Kidney (tissue), 13 donors: ENCODE measurements at regions not wholly inside any gene's neighbourhood (a gene's known extent, or its start where the extent isn't known, plus 50 kb on each side); places are given as distances from the start of the nearest gene placed in this dataset.
"Not testable (repeated sequence)": the region's sequence is repeated elsewhere in the genome, so short reads cannot be mapped to it uniquely, and the experiment has no call there.

Source experiments
- DNase-seq, 5 donors: peaks; one replicate each; pipeline ENCODE4 v3.0.0-alpha.2; 2013 to 2020
- FAIRE-seq: peaks from 2 replicates; lab custom pipeline; 2012; peaks lifted over from hg19 to GRCh38; lab: Jason Lieb, UNC
- H3K27ac ChIP-seq, 2 donors: one replicate each; pipeline ENCODE4 v1.7.0; 2013; ENCODE audit warnings: low read depth in 2 of 2, low read length in 2 of 2, inconsistent platforms in 1 of 2
- H3K27me3 ChIP-seq: one replicate; pipeline ENCODE4 v1.7.1; 2013; ENCODE audit warnings: low read length, inconsistent platforms; ENCODE audit not compliant: control insufficient read depth, insufficient read depth
- H3K36me3 ChIP-seq, 3 donors: one replicate each; pipeline versions ENCODE4 v1.7.0 to v1.7.1; 2013; ENCODE audit warnings: low read length in 3 of 3, control low read depth in 1 of 3, inconsistent platforms in 1 of 3; ENCODE audit not compliant: insufficient read depth in 3 of 3, control insufficient read depth in 2 of 3
- H3K4me1 ChIP-seq, 3 donors: one replicate each; pipeline versions ENCODE4 v1.7.0 to v1.7.1; 2013; ENCODE audit warnings: low read length in 3 of 3, inconsistent platforms in 1 of 3, low read depth in 1 of 3; ENCODE audit not compliant: control insufficient read depth in 2 of 3, insufficient read depth in 2 of 3
- H3K4me3 ChIP-seq, 3 donors: one replicate each; pipeline versions ENCODE4 v1.7.0 to v1.8.1; 2013; ENCODE audit warnings: low read length in 3 of 3, control low read depth in 1 of 3, inconsistent platforms in 1 of 3
- H3K9ac ChIP-seq, 3 donors: one replicate each; pipeline versions ENCODE4 v1.7.0 to v1.7.1; 2013; ENCODE audit warnings: low read length in 3 of 3, control low read depth in 1 of 3, inconsistent platforms in 1 of 3
- H3K9me3 ChIP-seq, 3 donors: one replicate each; pipeline versions ENCODE4 v1.7.0 to v1.7.1; 2013; ENCODE audit warnings: low read length in 3 of 3, control low read depth in 1 of 3, inconsistent platforms in 1 of 3; ENCODE audit not compliant: control insufficient read depth in 2 of 3, insufficient read depth in 1 of 3
- CTCF ChIP-seq: IDR thresholded peaks from 3 replicates; pipeline ENCODE4 v1.5.1; 2012; ENCODE audit warnings: mild to moderate bottlenecking, moderate library complexity, borderline replicate concordance; ENCODE audit not compliant: insufficient read depth; ENCODE audit errors: extremely low read depth
- intact Hi-C: fragments of 100-400 bp; cut with DNase I; formaldehyde crosslinking; loops from one replicate; pipeline ENCODE4 v1.11.1; 2022
- donor health status: control.
- donor health status: control.
- donor health status: control.
- donor health status: control.
- donor health status: control.
- donor health status: DM: yes; HTN: yes; CAD: no.
- donor health status: Normal renal cell carcinoma (clear cell type).

- no peak for DNase-seq
- Histone ChIP-seq H3K36me3 (no peaks in the 10 kb centered on the region), H3K9me3 (no peaks in the 10 kb centered on the region), H3K27ac (no peak overlapping the region), H3K4me3 (no peak overlapping the region), H3K4me1 (no peaks in the 10 kb centered on the region), H3K9ac (no peak overlapping the region), H3K27me3 (no peaks in the 10 kb centered on the region)
- intact Hi-C loops, result no loop called here
- no peak for FAIRE-seq
- no peak for TF ChIP-seq CTCF
Measured at GRCh38 chr16:26623442-26623841, 443.3 kb upstream of the C16orf82 start.

GRCh38 chr16:26627958-26628357 lies 438.8 kb upstream of the C16orf82 start:
- intact Hi-C loops, result no loop called here
- no peak overlapping the region for H3K9ac ChIP-seq
- TF ChIP-seq CTCF, result no peak

DNA sequence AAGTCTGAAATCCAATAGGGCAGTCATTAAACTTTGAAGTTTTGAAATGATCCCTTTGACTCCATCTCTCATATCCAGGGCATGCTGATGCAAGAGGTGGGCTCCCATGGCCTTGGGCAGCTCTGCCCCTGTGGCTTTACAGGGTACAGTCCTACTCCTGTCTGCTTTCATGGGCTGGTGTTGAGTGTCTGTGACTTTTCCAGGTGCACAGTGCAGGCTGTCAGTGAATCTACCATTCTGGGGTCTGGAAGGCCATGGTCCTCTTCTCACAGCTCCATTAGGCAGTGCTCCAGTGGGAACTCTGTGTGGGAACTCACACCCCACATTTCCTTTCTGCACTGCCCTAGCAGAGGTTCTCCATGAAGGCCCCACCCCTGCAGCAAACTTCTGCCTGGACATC lies 435.4 kb upstream of the C16orf82 start:
- H3K9me3 ChIP-seq, H3K9ac ChIP-seq, DNase-seq, H3K4me1 ChIP-seq, FAIRE-seq, H3K27ac ChIP-seq, H3K27me3 ChIP-seq, H3K4me3 ChIP-seq, H3K36me3 ChIP-seq, intact Hi-C loops: not testable (repeated sequence)

More at GRCh38 chr16:26627958-26628357, 438.8 kb upstream of the C16orf82 start:
- Histone ChIP-seq H3K4me3 (no peak overlapping the region), H3K27ac (no peak overlapping the region), H3K4me1 (no peaks in the 10 kb centered on the region), H3K27me3 (no peaks in the 10 kb centered on the region), H3K9me3 (no peaks in the 10 kb centered on the region), H3K36me3 (no peaks in the 10 kb centered on the region)
- DNase-seq, result no peak
- no peak for FAIRE-seq

DNA sequence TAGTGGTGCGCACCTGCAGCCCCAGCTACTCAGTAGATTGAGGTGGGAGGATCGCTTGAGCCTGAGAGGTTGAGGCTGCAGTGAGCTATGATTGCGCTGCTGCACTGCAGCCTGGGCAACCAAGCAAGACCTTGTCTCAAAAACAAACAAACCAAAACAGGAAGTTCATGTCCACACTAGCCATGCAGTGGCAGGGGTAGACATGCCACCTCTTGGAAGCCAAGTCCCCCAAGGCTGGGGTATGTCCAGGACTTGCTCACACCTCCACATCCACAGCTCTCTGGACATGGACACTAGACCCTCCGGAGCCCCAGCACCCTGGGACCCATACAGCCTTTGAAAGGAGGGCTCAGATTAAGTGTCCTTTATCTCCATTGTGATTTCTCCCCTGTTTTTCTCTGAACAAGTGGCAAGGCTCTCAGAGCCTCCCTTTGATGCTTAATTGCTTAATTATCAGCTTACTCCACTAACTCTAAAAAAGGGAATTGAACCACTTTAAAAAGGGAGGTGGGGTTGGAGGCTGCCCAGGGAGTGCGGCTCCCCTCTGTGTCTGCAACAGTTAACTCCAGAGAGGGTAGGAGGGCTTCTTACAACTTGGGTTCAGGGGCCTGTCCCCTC lies 424.6 kb upstream of the C16orf82 start:
- Histone ChIP-seq H3K4me1 (no peaks in the 10 kb centered on the region), H3K27ac (no peak overlapping the region), H3K9me3 (no peaks in the 10 kb centered on the region), H3K4me3 (no peak overlapping the region), H3K9ac (no peak overlapping the region), H3K36me3 (no peaks in the 10 kb centered on the region), H3K27me3 (no peaks in the 10 kb centered on the region)
- intact Hi-C loops, result no loop called here
- no peak for TF ChIP-seq CTCF
- DNase-seq, result no peak
- no peak for FAIRE-seq
